ENCODE measurements at regions not wholly inside any gene's neighbourhood (a gene's known extent, or its start where the extent isn't known, plus 50 kb on each side); places are given as distances from the start of the nearest gene placed in this dataset.

DNA sequence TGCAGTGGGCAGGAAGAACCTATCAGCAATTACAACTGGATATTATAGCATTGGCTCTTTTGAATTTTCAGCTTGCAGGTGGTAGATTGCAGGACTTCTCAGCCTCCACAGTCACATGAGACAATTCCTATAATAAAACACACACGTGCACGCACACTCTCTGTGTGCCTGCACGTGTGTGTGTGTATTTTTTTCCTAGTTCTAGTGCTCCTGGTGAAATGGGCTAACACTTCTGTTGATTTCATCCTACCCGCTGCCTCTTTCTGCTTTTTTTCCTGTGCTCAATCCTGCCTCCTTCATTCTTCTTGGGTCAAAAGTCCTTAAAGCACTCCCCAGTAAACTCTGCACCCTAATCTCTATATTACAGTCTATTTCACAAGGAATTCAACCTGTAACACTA is 320.1 kb downstream of the OSTF1 start:
- TF ChIP-seq CTCF (IDR thresholded peaks at IDR 0.05) = no peak
- TF ChIP-seq POLR2A (IDR thresholded peaks at IDR 0.05) = no peak

Data from stomach (tissue), 4 donors.